WERI-Rb-1 (cell line): ENCODE measurements at regions not wholly inside any gene's neighbourhood (a gene's known extent, or its start where the extent isn't known, plus 50 kb on each side); places are given as distances from the start of the nearest gene placed in this dataset.

Source experiments
- DNase-seq: peaks from one replicate; pipeline ENCODE4 v3.0.0-alpha.2; 2020
- H3K27ac ChIP-seq: fragments of 250-450 bp; sonication (Bioruptor Pico); 2 replicates; pipeline ENCODE4 v1.5.1; 2020; ENCODE audit warnings: mild to moderate bottlenecking, moderate library complexity
- H3K27me3 ChIP-seq: fragments of 250-450 bp; sonication (Bioruptor Pico); 2 replicates; pipeline ENCODE4 v1.5.1; 2021; ENCODE audit warnings: mild to moderate bottlenecking, low read depth, moderate library complexity; ENCODE audit not compliant: insufficient read depth, severe bottlenecking
- H3K36me3 ChIP-seq: fragments of 250-450 bp; sonication (Bioruptor Pico); 2 replicates; pipeline ENCODE4 v1.5.1; 2020; ENCODE audit warnings: mild to moderate bottlenecking, moderate library complexity
- H3K4me3 ChIP-seq: 2 replicates; pipeline ENCODE4 v1.5.1; 2011; ENCODE audit warnings: low read depth, mild to moderate bottlenecking, control low read depth, low read length
- H3K9me3 ChIP-seq: fragments of 250-450 bp; sonication (Bioruptor Pico); 2 replicates; pipeline ENCODE4 v1.5.1; 2021; ENCODE audit warnings: mild to moderate bottlenecking, moderate library complexity; ENCODE audit not compliant: severe bottlenecking
- TF ChIP-seq, protein P1 (sequence below): IDR thresholded peaks from 2 replicates; pipeline ENCODE4 v1.5.1; 2011; ENCODE audit warnings: low read depth, mild to moderate bottlenecking, control low read depth, inconsistent platforms, low read length

DNA sequence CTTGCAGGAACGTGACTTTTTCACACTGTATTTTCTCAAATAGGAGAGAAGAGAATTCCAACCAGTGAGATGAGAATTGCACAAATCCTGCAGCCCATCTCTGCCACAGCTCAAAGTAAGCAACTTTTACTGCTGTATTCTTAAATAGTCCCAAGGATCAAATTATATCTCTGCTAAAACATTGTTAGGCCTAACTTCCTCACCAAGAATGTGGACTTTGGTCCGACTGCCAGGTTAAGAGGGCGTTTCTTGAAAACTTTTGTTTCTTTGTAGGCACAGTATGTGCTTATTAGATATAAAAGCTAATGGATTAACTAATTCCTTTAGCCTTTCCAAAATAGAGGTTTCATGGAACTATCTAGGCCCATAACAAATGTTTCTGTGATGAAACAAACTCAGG is 61.4 kb upstream of the IFNG-AS1 start:
- DNase-seq, result no peak
- Histone ChIP-seq H3K4me3 (no peak overlapping the region), H3K27ac (no peak overlapping the region), H3K36me3 (no peaks in the 10 kb centered on the region), H3K9me3 (no peaks in the 10 kb centered on the region), H3K27me3 (no peaks in the 10 kb centered on the region)
- TF ChIP-seq, protein P1, sequence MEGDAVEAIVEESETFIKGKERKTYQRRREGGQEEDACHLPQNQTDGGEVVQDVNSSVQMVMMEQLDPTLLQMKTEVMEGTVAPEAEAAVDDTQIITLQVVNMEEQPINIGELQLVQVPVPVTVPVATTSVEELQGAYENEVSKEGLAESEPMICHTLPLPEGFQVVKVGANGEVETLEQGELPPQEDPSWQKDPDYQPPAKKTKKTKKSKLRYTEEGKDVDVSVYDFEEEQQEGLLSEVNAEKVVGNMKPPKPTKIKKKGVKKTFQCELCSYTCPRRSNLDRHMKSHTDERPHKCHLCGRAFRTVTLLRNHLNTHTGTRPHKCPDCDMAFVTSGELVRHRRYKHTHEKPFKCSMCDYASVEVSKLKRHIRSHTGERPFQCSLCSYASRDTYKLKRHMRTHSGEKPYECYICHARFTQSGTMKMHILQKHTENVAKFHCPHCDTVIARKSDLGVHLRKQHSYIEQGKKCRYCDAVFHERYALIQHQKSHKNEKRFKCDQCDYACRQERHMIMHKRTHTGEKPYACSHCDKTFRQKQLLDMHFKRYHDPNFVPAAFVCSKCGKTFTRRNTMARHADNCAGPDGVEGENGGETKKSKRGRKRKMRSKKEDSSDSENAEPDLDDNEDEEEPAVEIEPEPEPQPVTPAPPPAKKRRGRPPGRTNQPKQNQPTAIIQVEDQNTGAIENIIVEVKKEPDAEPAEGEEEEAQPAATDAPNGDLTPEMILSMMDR, result no peak

DNA sequence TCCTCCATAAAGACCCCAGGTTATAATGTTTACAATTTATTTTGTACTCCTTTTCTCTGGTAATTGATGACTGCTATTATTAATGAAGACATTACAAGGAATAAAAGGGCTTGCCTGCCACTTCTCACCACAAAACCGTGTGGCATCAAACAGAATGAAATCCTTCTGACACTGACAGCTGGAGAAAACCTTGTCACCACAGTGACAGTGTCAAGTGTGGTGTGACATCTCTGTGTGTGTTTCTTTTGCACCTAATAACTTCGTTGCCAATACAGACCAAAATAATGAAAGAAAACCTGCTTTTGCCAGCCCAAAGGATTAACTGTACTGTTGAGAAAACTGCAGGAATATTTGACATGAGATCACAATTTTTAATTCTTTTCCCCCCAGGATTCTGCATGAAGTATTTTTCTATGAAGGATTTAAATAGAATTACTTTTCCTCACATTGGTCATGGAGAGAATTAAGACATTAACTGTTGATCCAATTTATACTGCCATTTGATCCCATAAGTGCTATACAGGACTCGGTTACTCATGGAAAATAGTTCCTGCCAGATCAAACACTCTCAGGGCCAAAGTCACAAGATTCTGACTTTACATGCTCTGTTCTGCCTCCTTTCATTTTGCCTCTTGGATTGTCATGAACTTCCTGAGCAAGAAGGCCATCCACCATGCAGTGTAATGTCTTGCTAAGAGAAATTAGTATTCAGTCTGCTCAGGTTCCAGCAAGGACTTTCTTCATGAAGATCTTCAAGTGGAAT is 60.4 kb upstream of the IFNG-AS1 start:
- no peak for DNase-seq
- TF ChIP-seq, protein P1, result no peak
- Histone ChIP-seq H3K9me3 (no peaks in the 10 kb centered on the region), H3K27me3 (no peaks in the 10 kb centered on the region), H3K4me3 (no peak overlapping the region), H3K27ac (no peak overlapping the region), H3K36me3 (no peaks in the 10 kb centered on the region)

DNA sequence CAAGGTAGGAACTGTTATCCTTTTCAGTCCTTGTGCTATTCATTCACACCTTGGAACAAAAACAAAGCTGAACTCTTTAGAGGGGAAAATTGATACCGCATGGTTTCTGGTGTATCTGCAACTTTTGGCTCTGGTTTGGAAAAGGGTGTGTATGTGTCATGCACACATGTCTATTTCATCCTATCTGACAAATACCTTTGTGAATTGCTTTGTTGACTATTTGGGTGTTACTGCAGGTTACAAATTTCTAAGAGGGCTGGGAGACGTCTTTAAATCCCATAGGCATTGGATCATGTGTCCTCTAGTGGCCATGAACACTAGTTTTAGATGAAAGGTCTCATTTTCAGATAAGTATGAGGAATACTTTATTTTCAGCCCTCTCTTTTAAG is 59.9 kb upstream of the IFNG-AS1 start:
- DNase-seq, result no peak
- H3K27me3 ChIP-seq, result no peaks in the 10 kb centered on the region
- no peak overlapping the region for H3K4me3 ChIP-seq
- no peaks in the 10 kb centered on the region for H3K36me3 ChIP-seq
- H3K27ac ChIP-seq, result no peak overlapping the region
- TF ChIP-seq, protein P1, result no peak
- H3K9me3 ChIP-seq, result no peaks in the 10 kb centered on the region

DNA sequence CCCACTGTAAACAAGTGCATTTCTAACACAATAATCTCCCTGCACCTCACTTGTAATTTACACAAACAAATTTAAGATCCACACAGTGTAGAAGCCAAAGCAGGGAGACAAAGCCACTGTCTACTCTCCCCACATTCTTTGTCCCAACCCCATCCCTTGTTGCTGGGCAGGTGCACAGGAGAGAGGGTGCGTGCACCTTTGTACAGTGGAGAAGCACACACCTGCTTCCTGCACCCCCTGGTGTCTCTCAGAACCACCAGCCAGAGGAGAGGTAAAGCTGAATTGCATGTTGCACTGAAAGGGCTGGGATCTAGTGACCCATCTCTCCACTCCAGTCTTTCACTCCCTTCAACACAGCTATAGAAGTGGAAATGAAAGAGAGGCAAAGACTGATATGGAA is 51.4 kb upstream of the IFNG-AS1 start:
- Histone ChIP-seq H3K4me3 (no peak overlapping the region), H3K36me3 (no peaks in the 10 kb centered on the region), H3K27ac (no peak overlapping the region), H3K9me3 (no peaks in the 10 kb centered on the region), H3K27me3 (no peaks in the 10 kb centered on the region)
- no peak for DNase-seq
- TF ChIP-seq, protein P1, result 0 out of 2 replicates have a peak, but pooled peaks have one; percentile 4
